Activated CD4-positive, alpha-beta T cell treated with anti-CD3 and anti-CD28 coated beads for 36 hours (primary cell): ENCODE measurements at regions not wholly inside any gene's neighbourhood (a gene's known extent, or its start where the extent isn't known, plus 50 kb on each side); places are given as distances from the start of the nearest gene placed in this dataset.

Experiments
- ATAC-seq: fragments of 200-7000 bp; cut with Tn5 transposase; one replicate; pipeline ENCODE4 v1.10.0; 2021; ENCODE audit warnings: mild to moderate bottlenecking, moderate library complexity
- CTCF ChIA-PET: fragments of 350-600 bp; sonication (Branson Sonifier 250); formaldehyde crosslinking; loops from one replicate; lab custom pipeline; 2021; ENCODE audit warnings: antibody characterized with exemption; lab: Charles Lee
- POLR2A ChIA-PET: fragments of 350-600 bp; sonication (Branson Sonifier 250); formaldehyde crosslinking; loops from one replicate; lab custom pipeline; 2021; ENCODE audit warnings: antibody characterized with exemption, inconsistent platforms; lab: Charles Lee
- DNase-seq: peaks from one replicate; pipeline ENCODE4 v3.0.0-alpha.2; 2020
- H3K27ac Mint-ChIP-seq: one replicate; pipeline ENCODE4 v1.8.0; 2021; ENCODE audit warnings: mixed read lengths
- H3K27me3 Mint-ChIP-seq: one replicate; pipeline ENCODE4 v1.8.0; 2021; ENCODE audit warnings: mixed read lengths
- H3K36me3 Mint-ChIP-seq: one replicate; pipeline ENCODE4 v1.8.0; 2021; ENCODE audit warnings: low read depth, mixed read lengths
- H3K4me1 Mint-ChIP-seq: one replicate; pipeline ENCODE4 v1.8.0; 2021; ENCODE audit warnings: mixed read lengths
- H3K4me3 Mint-ChIP-seq: one replicate; pipeline ENCODE4 v1.8.0; 2021; ENCODE audit warnings: mild to moderate bottlenecking, moderate library complexity, mixed read lengths
- H3K9me3 Mint-ChIP-seq: one replicate; pipeline ENCODE4 v1.8.0; 2021; ENCODE audit warnings: low read depth, mixed read lengths
- intact Hi-C, 2 experiments: fragments of 100-400 bp; cut with DNase I in 1 of 2; cut with micrococcal nuclease in 1 of 2; formaldehyde crosslinking; loops; one replicate each; pipeline versions ENCODE4 v1.14.2 to v1.15.1; 2022 to 2024; cut with DNase I, micrococcal nuclease

GRCh38 chr1:217193151-217193550 is 437.7 kb downstream of the GPATCH2 start:
- no peak for ATAC-seq
- no peak overlapping the region for H3K27ac Mint-ChIP-seq
- no peaks in the 10 kb centered on the region for H3K27me3 Mint-ChIP-seq
- CTCF ChIA-PET: interaction anchor here (0.9 kb wide), 1 partner anchor 39 kb away, joined by 3 read pairs; no protein-coding TSS in a partner anchor
- no peak for DNase-seq
- no peaks in the 10 kb centered on the region for H3K4me1 Mint-ChIP-seq
- H3K9me3 Mint-ChIP-seq: peaks cover 7% of the 10 kb centered on the region
- no peak overlapping the region for H3K4me3 Mint-ChIP-seq
- POLR2A ChIA-PET: no interaction called here
- no peaks in the 10 kb centered on the region for H3K36me3 Mint-ChIP-seq
- intact Hi-C loops: no loop called here

- no peaks in the 10 kb centered on the region for H3K27me3 Mint-ChIP-seq
- CTCF ChIA-PET: no interaction called here
Observed at GRCh38 chr1:217191441-217191840, 439.4 kb downstream of the GPATCH2 start.

GRCh38 chr1:217190359-217190758 is 440.5 kb downstream of the GPATCH2 start:
- no peak overlapping the region for H3K27ac Mint-ChIP-seq
- CTCF ChIA-PET: interaction anchor here (1.1 kb wide), 1 partner anchor 11 kb away, joined by 4 read pairs; no protein-coding TSS in a partner anchor
- ATAC-seq (no peak), DNase-seq (no peak)
- no peaks in the 10 kb centered on the region for H3K36me3 Mint-ChIP-seq
- intact Hi-C loops: no loop called here
- no peaks in the 10 kb centered on the region for H3K27me3 Mint-ChIP-seq
- no peak overlapping the region for H3K4me3 Mint-ChIP-seq
- peaks cover 14% of the 10 kb centered on the region for H3K9me3 Mint-ChIP-seq
- H3K4me1 Mint-ChIP-seq: no peaks in the 10 kb centered on the region
- POLR2A ChIA-PET: no interaction called here

More at GRCh38 chr1:217191441-217191840, 439.4 kb downstream of the GPATCH2 start:
- H3K4me3 Mint-ChIP-seq: no peak overlapping the region
- POLR2A ChIA-PET: no interaction called here
- no peaks in the 10 kb centered on the region for H3K4me1 Mint-ChIP-seq
- DNase-seq: no peak
- no peak for ATAC-seq
- H3K27ac Mint-ChIP-seq: no peak overlapping the region
- H3K9me3 Mint-ChIP-seq: peaks cover 14% of the 10 kb centered on the region
- intact Hi-C loops: no loop called here
- no peaks in the 10 kb centered on the region for H3K36me3 Mint-ChIP-seq

- CTCF ChIA-PET: interaction anchor here (1.1 kb wide), 1 partner anchor 10 kb away, joined by 4 read pairs; no protein-coding TSS in a partner anchor
- intact Hi-C loops: no loop called here
- no peaks in the 10 kb centered on the region for H3K4me1 Mint-ChIP-seq
Observed at GRCh38 chr1:217189362-217189761, 441.5 kb downstream of the GPATCH2 start.

GRCh38 chr1:217188280-217189237 is 442.3 kb downstream of the GPATCH2 start:
- H3K4me1 Mint-ChIP-seq: no peaks in the 10 kb centered on the region
- ChIA-PET POLR2A (no interaction called here), CTCF (no interaction called here)
- intact Hi-C loops: no loop called here
- no peaks in the 10 kb centered on the region for H3K36me3 Mint-ChIP-seq
- H3K9me3 Mint-ChIP-seq: peaks cover 14% of the 10 kb centered on the region
- no peak for ATAC-seq
- H3K4me3 Mint-ChIP-seq: no peak overlapping the region
- no peak overlapping the region for H3K27ac Mint-ChIP-seq
- no peak for DNase-seq
- no peaks in the 10 kb centered on the region for H3K27me3 Mint-ChIP-seq

More at GRCh38 chr1:217189362-217189761, 441.5 kb downstream of the GPATCH2 start:
- POLR2A ChIA-PET: no interaction called here
- Mint-ChIP-seq H3K4me3 (no peak overlapping the region), H3K9me3 (peaks cover 14% of the 10 kb centered on the region), H3K36me3 (no peaks in the 10 kb centered on the region), H3K27ac (no peak overlapping the region), H3K27me3 (no peaks in the 10 kb centered on the region)
- ATAC-seq (no peak), DNase-seq (no peak)

- Mint-ChIP-seq H3K4me1 (no peaks in the 10 kb centered on the region), H3K9me3 (peaks cover 17% of the 10 kb centered on the region), H3K36me3 (no peaks in the 10 kb centered on the region), H3K27me3 (no peaks in the 10 kb centered on the region), H3K4me3 (no peak overlapping the region), H3K27ac (no peak overlapping the region)
- CTCF ChIA-PET: no interaction called here
- DNase-seq (no peak), ATAC-seq (no peak)
- POLR2A ChIA-PET: no interaction called here
- intact Hi-C loops: no loop called here
Observed at GRCh38 chr1:217186664-217187063, 444.2 kb downstream of the GPATCH2 start.

- intact Hi-C loops: no loop called here
- no peak overlapping the region for H3K27ac Mint-ChIP-seq
- H3K27me3 Mint-ChIP-seq: no peaks in the 10 kb centered on the region
- no peak overlapping the region for H3K4me3 Mint-ChIP-seq
- CTCF ChIA-PET: no interaction called here
- H3K4me1 Mint-ChIP-seq: no peaks in the 10 kb centered on the region
- no peaks in the 10 kb centered on the region for H3K36me3 Mint-ChIP-seq
- POLR2A ChIA-PET: no interaction called here
- DNase-seq (no peak), ATAC-seq (no peak)
- H3K9me3 Mint-ChIP-seq: peaks cover 13% of the 10 kb centered on the region
Observed at GRCh38 chr1:217184854-217185253, 446.0 kb downstream of the GPATCH2 start.

- Mint-ChIP-seq H3K9me3 (peaks cover 9% of the 10 kb centered on the region), H3K4me3 (no peak overlapping the region), H3K36me3 (no peaks in the 10 kb centered on the region), H3K27ac (no peak overlapping the region), H3K4me1 (no peaks in the 10 kb centered on the region), H3K27me3 (no peaks in the 10 kb centered on the region)
- ChIA-PET CTCF (no interaction called here), POLR2A (no interaction called here)
- DNase-seq: no peak
- ATAC-seq: no peak
- intact Hi-C loops: no loop called here
Observed at GRCh38 chr1:217182992-217183391, 447.9 kb downstream of the GPATCH2 start.

GRCh38 chr1:217181756-217182155 is 449.1 kb downstream of the GPATCH2 start:
- no peaks in the 10 kb centered on the region for H3K4me1 Mint-ChIP-seq
- no peak overlapping the region for H3K4me3 Mint-ChIP-seq
- DNase-seq (no peak), ATAC-seq (no peak)
- no peaks in the 10 kb centered on the region for H3K36me3 Mint-ChIP-seq
- POLR2A ChIA-PET: no interaction called here
- intact Hi-C loops: no loop called here
- no peaks in the 10 kb centered on the region for H3K27me3 Mint-ChIP-seq
- peaks cover 2% of the 10 kb centered on the region for H3K9me3 Mint-ChIP-seq
- CTCF ChIA-PET: no interaction called here
- H3K27ac Mint-ChIP-seq: no peak overlapping the region

GRCh38 chr1:217181176-217181746 is 449.6 kb downstream of the GPATCH2 start:
- ChIA-PET CTCF (no interaction called here), POLR2A (no interaction called here)
- H3K4me1 Mint-ChIP-seq: no peaks in the 10 kb centered on the region
- DNase-seq (no peak), ATAC-seq (no peak)
- no peak overlapping the region for H3K4me3 Mint-ChIP-seq
- H3K36me3 Mint-ChIP-seq: no peaks in the 10 kb centered on the region
- H3K27ac Mint-ChIP-seq: no peak overlapping the region
- intact Hi-C loops: no loop called here
- H3K9me3 Mint-ChIP-seq: peaks cover 2% of the 10 kb centered on the region
- no peaks in the 10 kb centered on the region for H3K27me3 Mint-ChIP-seq

- Mint-ChIP-seq H3K36me3 (no peaks in the 10 kb centered on the region), H3K4me3 (no peak overlapping the region), H3K27ac (no peak overlapping the region), H3K27me3 (no peaks in the 10 kb centered on the region), H3K9me3 (peaks cover 2% of the 10 kb centered on the region), H3K4me1 (no peaks in the 10 kb centered on the region)
- no peak for ATAC-seq
- ChIA-PET POLR2A (no interaction called here), CTCF (no interaction called here)
- DNase-seq: no peak
- intact Hi-C loops: no loop called here
Observed at GRCh38 chr1:217180443-217180842, 450.4 kb downstream of the GPATCH2 start.

GRCh38 chr1:217164403-217164802 is 441.2 kb upstream of the ESRRG start:
- no peak overlapping the region for H3K27ac Mint-ChIP-seq
- ChIA-PET POLR2A (no interaction called here), CTCF (interaction anchor here (1.1 kb wide), 1 partner anchor 438 kb away, joined by 4 read pairs; no protein-coding TSS in a partner anchor)
- DNase-seq (no peak), ATAC-seq (no peak)
- H3K36me3 Mint-ChIP-seq: no peaks in the 10 kb centered on the region
- H3K9me3 Mint-ChIP-seq: no peaks in the 10 kb centered on the region
- H3K4me1 Mint-ChIP-seq: no peaks in the 10 kb centered on the region
- no peak overlapping the region for H3K4me3 Mint-ChIP-seq
- intact Hi-C loops: no loop called here
- H3K27me3 Mint-ChIP-seq: no peaks in the 10 kb centered on the region
